Ascending aorta (tissue), 2 donors: ENCODE measurements at regions not wholly inside any gene's neighbourhood (a gene's known extent, or its start where the extent isn't known, plus 50 kb on each side); places are given as distances from the start of the nearest gene placed in this dataset.
A peak's percentile ranks its signal among the peaks of the same experiment; 100 is the strongest.

Experiments
- DNase-seq, 2 donors: peaks; one replicate each; pipeline ENCODE4 v3.0.0-alpha.2; 2019; ENCODE audit warnings: low spot score in 2 of 2
- H3K27ac ChIP-seq, 2 donors: fragments of 200-600 bp; sonication (generic); one replicate each; pipeline ENCODE4 v1.5.1; 2016 to 2017; ENCODE audit warnings: mild to moderate bottlenecking in 1 of 2
- H3K27me3 ChIP-seq: fragments of 200-600 bp; sonication (generic); one replicate; pipeline ENCODE4 v1.5.1; 2017
- H3K36me3 ChIP-seq, 2 donors: fragments of 200-600 bp; sonication (generic); one replicate each; pipeline ENCODE4 v1.5.1; 2016
- H3K4me1 ChIP-seq, 2 donors: fragments of 200-600 bp; sonication (generic); one replicate each; pipeline ENCODE4 v1.5.1; 2016 to 2017; ENCODE audit warnings: mild to moderate bottlenecking in 1 of 2
- H3K4me3 ChIP-seq, 2 donors: fragments of 200-600 bp; sonication (generic); one replicate each; pipeline ENCODE4 v1.5.1; 2016 to 2017; ENCODE audit warnings: mild to moderate bottlenecking in 1 of 2
- H3K9me3 ChIP-seq, 2 donors: fragments of 200-600 bp; sonication (generic); one replicate each; pipeline ENCODE4 v1.5.1; 2016
- CTCF ChIP-seq, 3 experiments: fragments of 200-600 bp in 2 of 3; fragments of 450-650 bp in 1 of 3; sonication (generic) in 2 of 3; IDR thresholded peaks; one replicate each; pipeline ENCODE4 v1.5.1; 2016 to 2019; ENCODE audit warnings: antibody characterized with exemption in 3 of 3, mild to moderate bottlenecking in 1 of 3, moderate library complexity in 1 of 3
- intact Hi-C: fragments of 100-400 bp; cut with DNase I; formaldehyde crosslinking; loops from one replicate; pipeline ENCODE4 v1.15.1; 2023

DNA sequence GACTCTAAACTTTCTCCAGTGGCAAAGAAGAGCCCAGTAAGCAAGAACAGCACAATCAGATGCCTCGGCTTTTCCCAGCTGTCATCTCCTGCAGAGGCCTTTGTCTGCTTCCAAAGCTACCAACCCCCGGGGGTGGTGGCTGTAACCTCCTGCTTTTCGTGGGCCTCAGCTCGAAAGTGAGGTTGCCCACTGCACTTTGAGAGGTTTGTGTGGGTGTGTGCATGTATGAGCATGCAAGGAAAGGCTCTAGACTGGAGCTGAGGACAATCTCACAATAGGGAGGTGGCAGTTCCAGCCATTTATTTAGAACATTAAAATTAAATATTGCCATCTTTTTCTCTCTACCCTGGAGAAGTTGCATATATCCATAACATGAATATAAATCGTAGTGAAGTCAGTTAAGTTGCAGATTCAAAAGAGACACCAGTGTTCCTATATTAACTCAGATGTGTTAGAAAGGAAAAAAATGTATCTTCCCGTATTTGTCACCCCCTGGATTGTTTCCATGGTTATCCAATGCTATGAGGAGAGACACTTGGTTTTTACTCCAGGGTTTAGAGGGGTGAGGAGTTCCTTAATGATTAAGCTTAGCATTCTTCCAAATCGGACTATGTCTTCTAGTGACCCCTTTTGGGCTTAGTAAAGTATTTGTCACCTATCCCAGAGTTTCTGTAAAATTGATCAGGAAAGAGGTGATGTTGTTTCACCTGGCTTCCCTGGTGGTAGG, 781.1 kb downstream of the INHBA start:
- H3K4me1 ChIP-seq, result peaks cover 0 to 8% of the 10 kb centered on the region in 2 donors
- intact Hi-C loops, result no loop called here
- no peak overlapping the region for H3K4me3 ChIP-seq
- no peaks in the 10 kb centered on the region for H3K27me3 ChIP-seq
- no peaks in the 10 kb centered on the region for H3K36me3 ChIP-seq
- H3K9me3 ChIP-seq, result no peaks in the 10 kb centered on the region
- no peak for TF ChIP-seq CTCF (IDR thresholded peaks at IDR 0.05)
- no peak for DNase-seq
- H3K27ac ChIP-seq, result no peak overlapping the region

GRCh38 chr7:40918701-40919271, 784.0 kb downstream of the SUGCT start:
- Histone ChIP-seq H3K9me3 (no peaks in the 10 kb centered on the region), H3K36me3 (no peaks in the 10 kb centered on the region), H3K27me3 (no peaks in the 10 kb centered on the region), H3K4me1 (peaks cover 0 to 8% of the 10 kb centered on the region in 2 donors), H3K27ac (peak overlapping the region; percentile 46 to 53), H3K4me3 (no peak overlapping the region)
- no peak for DNase-seq
- intact Hi-C loops, result loop anchor here (5.0 kb wide), 1 partner anchor 784 kb away; the partner anchor contains the start of gene INHBA
- no peak for TF ChIP-seq CTCF (IDR thresholded peaks at IDR 0.05)

DNA sequence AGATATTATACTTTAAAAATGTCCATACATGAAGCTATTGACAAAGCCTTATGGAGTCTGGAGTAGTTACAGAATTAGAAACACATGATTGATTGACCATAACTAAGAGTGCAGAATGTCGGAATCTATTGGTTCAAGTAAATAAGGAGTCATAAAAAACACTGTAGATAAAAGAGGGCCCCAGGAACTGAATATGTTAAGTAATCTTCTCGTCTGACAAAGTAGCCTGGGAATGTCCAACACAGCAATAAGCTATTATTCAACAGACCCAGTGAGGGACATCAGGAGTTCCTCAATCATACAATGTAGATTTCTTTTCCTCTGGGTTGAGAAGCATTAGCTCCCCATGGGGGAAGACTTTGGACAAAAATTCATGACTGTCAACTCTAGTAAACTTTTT, 782.0 kb downstream of the SUGCT start:
- no peaks in the 10 kb centered on the region for H3K9me3 ChIP-seq
- no peak overlapping the region for H3K4me3 ChIP-seq
- no peak for TF ChIP-seq CTCF (IDR thresholded peaks at IDR 0.05)
- H3K27ac ChIP-seq, result no peak overlapping the region
- no peak for DNase-seq
- H3K27me3 ChIP-seq, result no peaks in the 10 kb centered on the region
- H3K4me1 ChIP-seq, result peaks cover 0 to 21% of the 10 kb centered on the region in 2 donors
- no peaks in the 10 kb centered on the region for H3K36me3 ChIP-seq
- intact Hi-C loops, result loop anchor here (5.0 kb wide), 1 partner anchor 785 kb away; the partner anchor contains the start of gene INHBA

- TF ChIP-seq CTCF (IDR thresholded peaks at IDR 0.05), result no peak
- intact Hi-C loops, result loop anchor here (5.0 kb wide), 1 partner anchor 787 kb away; the partner anchor contains the start of gene INHBA
- no peaks in the 10 kb centered on the region for H3K9me3 ChIP-seq
- H3K27ac ChIP-seq, result no peak overlapping the region
- H3K4me1 ChIP-seq, result peaks cover 0 to 21% of the 10 kb centered on the region in 2 donors
- no peaks in the 10 kb centered on the region for H3K27me3 ChIP-seq
- H3K4me3 ChIP-seq, result no peak overlapping the region
- no peaks in the 10 kb centered on the region for H3K36me3 ChIP-seq
- no peak for DNase-seq
Measured at GRCh38 chr7:40915071-40915470, 780.3 kb downstream of the SUGCT start.
